ENCODE measurements at regions not wholly inside any gene's neighbourhood (a gene's known extent, or its start where the extent isn't known, plus 50 kb on each side); places are given as distances from the start of the nearest gene placed in this dataset.

GRCh38 chr3:107951126-107951525 is 139.7 kb downstream of the CD47 start:
- no peaks in the 10 kb centered on the region for H3K9me3 ChIP-seq (replicated peaks; ENCODE audit: control insufficient read depth, insufficient read depth, low read length)
- SMC1A ChIA-PET (ENCODE audit: uncharacterized antibody, unreplicated experiment): interaction anchor here (0.6 kb wide), 1 partner anchor 679 kb away, joined by 3 read pairs; no protein-coding TSS in a partner anchor
- CTCF ChIA-PET: interaction anchor here (0.7 to 1.1 kb wide), 2 partner anchors 10 to 13 kb away, joined by 3 read pairs; no protein-coding TSS in a partner anchor
- no peak overlapping the region for H3K9ac ChIP-seq (ENCODE audit: control insufficient read depth, insufficient read depth, low read length)
- no peak overlapping the region for H3K4me3 ChIP-seq
- no peak overlapping the region for H3K27ac ChIP-seq (ENCODE audit: control insufficient read depth, insufficient read depth)
- no peak for ATAC-seq
- FAIRE-seq: no peak
- H4K20me1 ChIP-seq (ENCODE audit: control insufficient read depth, insufficient read depth): no peaks in the 10 kb centered on the region
- POLR2A ChIA-PET: interaction anchor here (0.5 kb wide), 1 partner anchor 36 kb away, joined by 4 read pairs; no protein-coding TSS in a partner anchor
- RAD21 ChIA-PET (ENCODE audit: unreplicated experiment): no interaction called here
- intact Hi-C loops (cut with micrococcal nuclease; ENCODE audit: unreplicated experiment): no loop called here
- no peak for DNase-seq (ENCODE audit: low read depth, low spot score)
- in situ Hi-C loops (cut with MboI): no loop called here
- H2AFZ ChIP-seq (ENCODE audit: control insufficient read depth, low read depth, low read length): no peak overlapping the region
- H3K36me3 ChIP-seq (ENCODE audit: control insufficient read depth in 2 of 2, insufficient read depth in 2 of 2, low read length in 1 of 2): no peaks in the 10 kb centered on the region
- no peaks in the 10 kb centered on the region; a peak in 1 of 4 replicates for H3K27me3 ChIP-seq (replicated peaks in 1 of 2; ENCODE audit: control insufficient read depth in 2 of 2, insufficient read depth in 2 of 2, low read length in 1 of 2)
- 88% methylated on average over 2 of the region's 2 CpGs for WGBS (ENCODE audit: insufficient coverage, insufficient replicate concordance, low lambda C conversion rate, missing lambda C conversion rate)
- no TSS peak for BruUV-seq (replicated peaks)
- no peak overlapping the region for H3K4me2 ChIP-seq (ENCODE audit: control insufficient read depth, insufficient read depth)
- H3K79me2 ChIP-seq (ENCODE audit: control insufficient read depth, insufficient read depth, low read length): no peaks in the 10 kb centered on the region
- no peaks in the 10 kb centered on the region for H3K4me1 ChIP-seq (ENCODE audit: control insufficient read depth, insufficient read depth, low read length)
- TF ChIP-seq BCL3 (IDR thresholded peaks at IDR 0.05; ENCODE audit: borderline replicate concordance, insufficient read depth, low read depth, low read length, poor library complexity, severe bottlenecking) (no peak), PAX8 (IDR thresholded peaks at IDR 0.05) (no peak), MLLT1 (IDR thresholded peaks at IDR 0.05) (no peak), CEBPZ (IDR thresholded peaks at IDR 0.05; ENCODE audit: low read depth, low read length) (no peak), NR2C1 (IDR thresholded peaks at IDR 0.05) (no peak), MYC (IDR thresholded peaks at IDR 0.05; ENCODE audit: insufficient read depth, insufficient read length, insufficient replicate concordance, low read length, severe bottlenecking) (no peak), BCL11A (IDR thresholded peaks at IDR 0.05; ENCODE audit: low read depth, low read length) (no peak), ZNF217 (IDR thresholded peaks at IDR 0.05) (no peak), ESRRA (IDR thresholded peaks at IDR 0.05; ENCODE audit: low read length) (no peak), NFXL1 (IDR thresholded peaks at IDR 0.05; ENCODE audit: borderline replicate concordance) (no peak), PBX3 (IDR thresholded peaks at IDR 0.05; ENCODE audit: insufficient replicate concordance, low read depth, low read length) (no peak)
- TF ChIP-seq, protein P1, sequence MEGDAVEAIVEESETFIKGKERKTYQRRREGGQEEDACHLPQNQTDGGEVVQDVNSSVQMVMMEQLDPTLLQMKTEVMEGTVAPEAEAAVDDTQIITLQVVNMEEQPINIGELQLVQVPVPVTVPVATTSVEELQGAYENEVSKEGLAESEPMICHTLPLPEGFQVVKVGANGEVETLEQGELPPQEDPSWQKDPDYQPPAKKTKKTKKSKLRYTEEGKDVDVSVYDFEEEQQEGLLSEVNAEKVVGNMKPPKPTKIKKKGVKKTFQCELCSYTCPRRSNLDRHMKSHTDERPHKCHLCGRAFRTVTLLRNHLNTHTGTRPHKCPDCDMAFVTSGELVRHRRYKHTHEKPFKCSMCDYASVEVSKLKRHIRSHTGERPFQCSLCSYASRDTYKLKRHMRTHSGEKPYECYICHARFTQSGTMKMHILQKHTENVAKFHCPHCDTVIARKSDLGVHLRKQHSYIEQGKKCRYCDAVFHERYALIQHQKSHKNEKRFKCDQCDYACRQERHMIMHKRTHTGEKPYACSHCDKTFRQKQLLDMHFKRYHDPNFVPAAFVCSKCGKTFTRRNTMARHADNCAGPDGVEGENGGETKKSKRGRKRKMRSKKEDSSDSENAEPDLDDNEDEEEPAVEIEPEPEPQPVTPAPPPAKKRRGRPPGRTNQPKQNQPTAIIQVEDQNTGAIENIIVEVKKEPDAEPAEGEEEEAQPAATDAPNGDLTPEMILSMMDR (IDR thresholded peaks at IDR 0.05 in 2 of 3, conservative IDR thresholded peaks at IDR 0.05 in 1 of 3; ENCODE audit: control insufficient read depth in 2 of 3, extremely low read depth in 1 of 3, insufficient read depth in 1 of 3, low read depth in 3 of 3, low read length in 3 of 3): no peak

Measured in GM12878 (cell line).